HepG2 (cell line): ENCODE measurements at regions not wholly inside any gene's neighbourhood (a gene's known extent, or its start where the extent isn't known, plus 50 kb on each side); places are given as distances from the start of the nearest gene placed in this dataset.

ENCODE experiments used
- BORCS8-MEF2B ChIP-seq: sonication (generic); formaldehyde crosslinking; IDR thresholded peaks from 2 replicates; pipeline ENCODE4 v1.8.0; 2022; ENCODE audit warnings: mild to moderate bottlenecking, missing genetic modification reagents
- BRF2 ChIP-seq: sonication (generic); formaldehyde crosslinking; IDR thresholded peaks from 2 replicates; pipeline ENCODE4 v1.8.1; 2022; ENCODE audit warnings: mild to moderate bottlenecking, missing genetic modification reagents
- CEBPG ChIP-seq: IDR thresholded peaks from 2 replicates; pipeline ENCODE4 v1.6.1; 2016
- CSRNP1 ChIP-seq: sonication (generic); formaldehyde crosslinking; IDR thresholded peaks from 2 replicates; pipeline ENCODE4 v1.8.1; 2023; ENCODE audit warnings: mild to moderate bottlenecking, missing genetic modification reagents
- EED ChIP-seq: sonication (generic); formaldehyde crosslinking; IDR thresholded peaks from 2 replicates; pipeline ENCODE4 v1.5.0; 2020; ENCODE audit warnings: mild to moderate bottlenecking, missing genetic modification reagents
- EHMT2 ChIP-seq: fragments of 200-600 bp; sonication (generic); IDR thresholded peaks from 2 replicates; pipeline ENCODE4 v1.7.0; 2017; ENCODE audit warnings: antibody characterized with exemption, low read depth, low read length, borderline replicate concordance
- EP300 ChIP-seq, 3 experiments: sonication (generic) in 1 of 3; formaldehyde crosslinking in 1 of 3; IDR thresholded peaks; 2 replicates each; pipeline versions ENCODE4 v1.5.1 to v1.6.1; 2011 to 2020; ENCODE audit warnings: low read depth in 2 of 3, low read length in 2 of 3, borderline replicate concordance in 1 of 3, improper control_type of control experiment in 1 of 3, mild to moderate bottlenecking in 1 of 3, missing genetic modification reagents in 1 of 3, moderate library complexity in 1 of 3
- FOSL2 ChIP-seq: sonication (generic); formaldehyde crosslinking; IDR thresholded peaks from 2 replicates; pipeline ENCODE4 v1.4.0; 2020; ENCODE audit warnings: missing genetic modification reagents
- GATAD2A ChIP-seq: IDR thresholded peaks from 2 replicates; pipeline ENCODE4 v1.6.1; 2016
- HMG20A ChIP-seq: IDR thresholded peaks from 2 replicates; pipeline ENCODE4 v1.6.1; 2016; ENCODE audit warnings: borderline replicate concordance
- ISL2 ChIP-seq: sonication (generic); formaldehyde crosslinking; IDR thresholded peaks from 2 replicates; pipeline ENCODE4 v1.5.0; 2020; ENCODE audit warnings: missing genetic modification reagents
- KDM1A ChIP-seq: IDR thresholded peaks from 2 replicates; pipeline ENCODE4 v1.6.1; 2016; ENCODE audit warnings: missing compliant biosample characterization
- MBNL3 ChIP-seq: fragments of 250-450 bp; sonication (Bioruptor Pico); conservative IDR thresholded peaks from 2 replicates; pipeline ENCODE4 v1.8.0; 2022; ENCODE audit warnings: mild to moderate bottlenecking, inconsistent platforms
- PCBP1 ChIP-seq: fragments of 200-400 bp; formaldehyde crosslinking; IDR thresholded peaks from 2 replicates; pipeline ENCODE4 v1.6.1; 2017; ENCODE audit warnings: mild to moderate bottlenecking, low read depth, low read length, borderline replicate concordance
- PPARG ChIP-seq: conservative IDR thresholded peaks from 2 replicates; pipeline ENCODE4 v1.6.1; 2016; ENCODE audit warnings: missing biosample characterization, missing genetic modification reagents
- SOX6 ChIP-seq, 2 experiments: fragments of 450-650 bp in 1 of 2; sonication (generic) in 1 of 2; formaldehyde crosslinking in 1 of 2; IDR thresholded peaks; 2 replicates each; pipeline versions ENCODE4 v1.4.0 to v1.6.1; 2017 to 2020; ENCODE audit warnings: antibody characterized with exemption in 1 of 2, mild to moderate bottlenecking in 1 of 2, missing genetic modification reagents in 1 of 2
- TBX2 ChIP-seq: sonication (generic); formaldehyde crosslinking; IDR thresholded peaks from 2 replicates; pipeline ENCODE4 v1.5.0; 2020; ENCODE audit warnings: missing genetic modification reagents, mild to moderate bottlenecking, borderline replicate concordance
- ZKSCAN1 ChIP-seq: fragments of 150-350 bp; IDR thresholded peaks from 2 replicates; pipeline ENCODE4 v1.6.1; 2014; ENCODE audit warnings: low read length
- ZNF251 ChIP-seq: sonication (generic); formaldehyde crosslinking; IDR thresholded peaks from 2 replicates; pipeline ENCODE4 v1.9.0; 2021; ENCODE audit warnings: mild to moderate bottlenecking, missing genetic modification reagents
- ZNF644 ChIP-seq: IDR thresholded peaks from 2 replicates; pipeline ENCODE4 v1.6.1; 2016; ENCODE audit warnings: low read depth
- ZNF781 ChIP-seq: sonication (generic); formaldehyde crosslinking; IDR thresholded peaks from 2 replicates; pipeline ENCODE4 v1.5.1; 2020; ENCODE audit warnings: borderline replicate concordance, mild to moderate bottlenecking, missing genetic modification reagents; ENCODE audit errors: not compliant biosample characterization
- ZSCAN21 ChIP-seq: sonication (generic); formaldehyde crosslinking; IDR thresholded peaks from 2 replicates; pipeline ENCODE4 v1.8.0; 2022; ENCODE audit warnings: mild to moderate bottlenecking, missing genetic modification reagents, moderate library complexity, borderline replicate concordance
- TF ChIP-seq, protein P1 (sequence below): IDR thresholded peaks from 2 replicates; pipeline ENCODE4 v1.6.1; 2012; ENCODE audit warnings: inconsistent platforms

GRCh38 chr12:93018610-93019009 is 89.5 kb upstream of the EEA1 start (continued):
- no peak for TF ChIP-seq ZSCAN21 (CRISPR knock-in tag)
- peak; percentile 36; the same call in 1 of the 2 replicates for TF ChIP-seq HMG20A (CRISPR knock-in tag)
- TF ChIP-seq ISL2 (CRISPR knock-in tag) = peak; percentile 37; the same call in 1 of the 2 replicates
- no peak for TF ChIP-seq ZKSCAN1
- TF ChIP-seq CSRNP1 (CRISPR knock-in tag) = no peak
- TF ChIP-seq PPARG (CRISPR knock-in tag) = no peak; the same call in 1 of the 2 replicates
- TF ChIP-seq FOSL2 (CRISPR knock-in tag) = peak; percentile 35; the same call in 1 of the 2 replicates
- TF ChIP-seq ZNF251 = no peak
- no peak for TF ChIP-seq MBNL3
- TF ChIP-seq BORCS8-MEF2B = no peak
- 0 out of 2 replicates have a peak, but pooled peaks have one; percentile 13 for TF ChIP-seq KDM1A (CRISPR knock-in tag)
- peak; percentile 23; the same call in 1 of the 2 replicates for TF ChIP-seq TBX2 (CRISPR knock-in tag)
- peak in 1 of 2 experiments; percentile 45; a peak in 1 of 4 replicates for TF ChIP-seq EP300 (IDR thresholded peaks at IDR 0.05; ENCODE audit: low read depth in 2 of 2, low read length in 2 of 2)
- TF ChIP-seq EP300 (CRISPR knock-in tag; IDR thresholded peaks at IDR 0.05; ENCODE audit: borderline replicate concordance) = no peak
- TF ChIP-seq ZNF644 (CRISPR knock-in tag) = peak; percentile 85
- TF ChIP-seq PCBP1 = no peak
- TF ChIP-seq EHMT2 = 0 out of 2 replicates have a peak, but pooled peaks have one; percentile 35
- no peak for TF ChIP-seq EED (CRISPR knock-in tag)
- no peak for TF ChIP-seq SOX6 (IDR thresholded peaks at IDR 0.05)
- 0 out of 2 replicates have a peak, but pooled peaks have one; percentile 49 for TF ChIP-seq SOX6 (CRISPR knock-in tag; IDR thresholded peaks at IDR 0.05)
- TF ChIP-seq ZNF781 (CRISPR knock-in tag) = no peak
- peak; percentile 76 for TF ChIP-seq GATAD2A (CRISPR knock-in tag)
- TF ChIP-seq, protein P1, sequence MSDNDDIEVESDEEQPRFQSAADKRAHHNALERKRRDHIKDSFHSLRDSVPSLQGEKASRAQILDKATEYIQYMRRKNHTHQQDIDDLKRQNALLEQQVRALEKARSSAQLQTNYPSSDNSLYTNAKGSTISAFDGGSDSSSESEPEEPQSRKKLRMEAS = no peak
- no peak for TF ChIP-seq BRF2 (CRISPR knock-in tag)
- 0 out of 2 replicates have a peak, but pooled peaks have one; percentile 16 for TF ChIP-seq CEBPG (CRISPR knock-in tag)
